H1 (cell line): ENCODE measurements at regions not wholly inside any gene's neighbourhood (a gene's known extent, or its start where the extent isn't known, plus 50 kb on each side); places are given as distances from the start of the nearest gene placed in this dataset.

Experiments used
- CTCF ChIA-PET: fragments of 300-600 bp; sonication (Branson Sonifier 250); formaldehyde crosslinking; loops from one replicate; lab custom pipeline; 2021; ENCODE audit not compliant: partially characterized antibody; lab: Charles Lee
- POLR2A ChIA-PET: fragments of 300-600 bp; sonication (Branson Sonifier 250); formaldehyde crosslinking; loops from one replicate; lab custom pipeline; 2021; ENCODE audit warnings: inconsistent platforms; ENCODE audit not compliant: partially characterized antibody; lab: Charles Lee
- DNase-seq, 2 experiments: peaks; one replicate each; pipeline versions ENCODE4 v3.0.0 to v3.0.0-alpha.2; 2010 to 2022; ENCODE audit warnings: low spot score in 2 of 2, low read depth in 1 of 2, mixed read lengths in 1 of 2
- FAIRE-seq: peaks from 2 replicates; lab custom pipeline; 2011; peaks lifted over from hg19 to GRCh38; lab: Jason Lieb, UNC
- H2AFZ ChIP-seq: 2 replicates; pipeline ENCODE4 v1.8.1; 2012; ENCODE audit warnings: low read length, inconsistent platforms
- H2AK5ac ChIP-seq: 2 replicates; pipeline ENCODE4 v1.6.1; 2013; ENCODE audit warnings: low read depth, low read length
- H2BK120ac ChIP-seq: replicated peaks from 2 replicates; pipeline ENCODE3; 2013; ENCODE audit warnings: low read depth, low read length, inconsistent platforms
- H2BK12ac ChIP-seq: 2 replicates; pipeline ENCODE4 v1.6.1; 2013; ENCODE audit warnings: low read depth, low read length
- H2BK15ac ChIP-seq: 2 replicates; pipeline ENCODE4 v1.6.1; 2013; ENCODE audit warnings: low read length
- H2BK20ac ChIP-seq: 2 replicates; pipeline ENCODE4 v1.6.1; 2013; ENCODE audit warnings: low read length
- H2BK5ac ChIP-seq: 2 replicates; pipeline ENCODE4 v1.6.1; 2013; ENCODE audit warnings: low read depth, low read length
- H3K14ac ChIP-seq: 2 replicates; pipeline ENCODE4 v1.6.1; 2013; ENCODE audit warnings: inconsistent platforms; ENCODE audit not compliant: insufficient read length
- H3K18ac ChIP-seq: 2 replicates; pipeline ENCODE4 v1.6.1; 2013; ENCODE audit warnings: low read length; ENCODE audit errors: extremely low read depth
- H3K23ac ChIP-seq: 2 replicates; pipeline ENCODE4 v1.6.1; 2013; ENCODE audit warnings: inconsistent platforms; ENCODE audit not compliant: insufficient read length
- H3K23me2 ChIP-seq: 2 replicates; pipeline ENCODE4 v1.6.1; 2013; ENCODE audit warnings: low read depth, low read length
- H3K27ac ChIP-seq: 2 replicates; pipeline ENCODE4 v1.6.1; 2011; ENCODE audit warnings: low read depth, low read length, inconsistent platforms
- H3K27me3 ChIP-seq, 4 experiments: replicated peaks in 1 of 4; 1 replicate in 1 of 4; 2 replicates in 3 of 4; pipeline versions ENCODE4 v1.6.1 to v1.8.1; 2011 to 2013; ENCODE audit warnings: low read length in 3 of 4, mild to moderate bottlenecking in 3 of 4, inconsistent platforms in 2 of 4, mixed read lengths in 2 of 4, moderate library complexity in 1 of 4; ENCODE audit not compliant: control insufficient read depth in 3 of 4, insufficient read depth in 3 of 4; ENCODE audit errors: extremely low read depth in 1 of 4
- H3K36me3 ChIP-seq, 4 experiments: 2 replicates each; pipeline versions ENCODE4 v1.6.1 to v1.8.1; 2011 to 2013; ENCODE audit warnings: mild to moderate bottlenecking in 4 of 4, low read length in 3 of 4, moderate library complexity in 2 of 4, control low read depth in 1 of 4, inconsistent platforms in 1 of 4; ENCODE audit not compliant: insufficient read depth in 4 of 4, control insufficient read depth in 2 of 4
- H3K4ac ChIP-seq: replicated peaks from 2 replicates; pipeline ENCODE3; 2013; ENCODE audit warnings: low read length, low read depth, mixed read lengths, inconsistent platforms; ENCODE audit not compliant: insufficient read length
- H3K4me1 ChIP-seq, 4 experiments: replicated peaks in 1 of 4; 1 replicate in 1 of 4; 2 replicates in 3 of 4; pipeline versions ENCODE4 v1.6.1 to v1.8.1; 2011 to 2013; ENCODE audit warnings: low read length in 3 of 4, inconsistent platforms in 2 of 4, mixed read lengths in 1 of 4; ENCODE audit not compliant: insufficient read depth in 4 of 4, control insufficient read depth in 3 of 4
- H3K4me2 ChIP-seq, 2 experiments: 2 replicates each; pipeline versions ENCODE4 v1.6.1 to v1.8.1; 2011 to 2013; ENCODE audit warnings: low read depth in 2 of 2, low read length in 2 of 2, control low read depth in 1 of 2, inconsistent platforms in 1 of 2, mild to moderate bottlenecking in 1 of 2; ENCODE audit not compliant: insufficient read depth in 1 of 2
- H3K4me3 ChIP-seq, 4 experiments: fragments of 200-600, 300-600 bp in 1 of 4; sonication (generic), shearing (Covaris generic), sonication (Bioruptor Twin) in 1 of 4; 2 replicates each; pipeline versions ENCODE4 v1.5.1 to v1.8.1; 2011 to 2016; ENCODE audit warnings: low read length in 4 of 4, low read depth in 3 of 4, control low read depth in 2 of 4, inconsistent platforms in 2 of 4, mild to moderate bottlenecking in 2 of 4, mixed read lengths in 1 of 4, moderate library complexity in 1 of 4; ENCODE audit not compliant: insufficient read depth in 2 of 4; ENCODE audit errors: extremely low read depth in 1 of 4
- H3K56ac ChIP-seq: replicated peaks from 2 replicates; pipeline ENCODE3; 2013; ENCODE audit warnings: low read depth, mild to moderate bottlenecking, mixed read lengths, low read length, inconsistent platforms; ENCODE audit not compliant: insufficient read length
- H3K79me1 ChIP-seq: 2 replicates; pipeline ENCODE4 v1.6.1; 2013; ENCODE audit warnings: low read depth, low read length, control low read depth
- H3K79me2 ChIP-seq, 2 experiments: 2 replicates each; pipeline versions ENCODE4 v1.6.1 to v1.8.1; 2012 to 2013; ENCODE audit warnings: low read length in 2 of 2, mild to moderate bottlenecking in 2 of 2, inconsistent platforms in 1 of 2; ENCODE audit not compliant: insufficient read depth in 2 of 2, control insufficient read depth in 1 of 2
- H3K9ac ChIP-seq, 4 experiments: replicated peaks in 1 of 4; 1 replicate in 1 of 4; 2 replicates in 3 of 4; pipeline versions ENCODE4 v1.6.1 to v1.8.1; 2011 to 2013; ENCODE audit warnings: low read depth in 3 of 4, low read length in 3 of 4, control low read depth in 2 of 4, mild to moderate bottlenecking in 2 of 4, moderate library complexity in 2 of 4, inconsistent platforms in 1 of 4; ENCODE audit errors: extremely low read depth in 1 of 4
- H3K9me3 ChIP-seq, 2 experiments: 2 replicates each; pipeline versions ENCODE4 v1.6.1 to v1.8.1; 2012 to 2013; ENCODE audit warnings: mild to moderate bottlenecking in 2 of 2, moderate library complexity in 2 of 2, control low read depth in 1 of 2, inconsistent platforms in 1 of 2, low read depth in 1 of 2, low read length in 1 of 2, mixed read lengths in 1 of 2; ENCODE audit not compliant: insufficient read depth in 2 of 2
- H4K20me1 ChIP-seq, 2 experiments: replicated peaks in 1 of 2; 2 replicates each; pipeline versions ENCODE3 to v1.8.1; 2011 to 2013; ENCODE audit warnings: inconsistent platforms in 2 of 2, low read length in 2 of 2, mild to moderate bottlenecking in 1 of 2; ENCODE audit not compliant: insufficient read depth in 2 of 2, control insufficient read depth in 1 of 2
- H4K5ac ChIP-seq: 2 replicates; pipeline ENCODE4 v1.6.1; 2013; ENCODE audit warnings: low read length, low read depth, mixed read lengths, inconsistent platforms; ENCODE audit not compliant: insufficient read length
- H4K8ac ChIP-seq: 2 replicates; pipeline ENCODE4 v1.8.0; 2013; ENCODE audit warnings: mild to moderate bottlenecking, moderate library complexity, low read length, inconsistent platforms; ENCODE audit not compliant: insufficient read depth; ENCODE audit errors: extremely low read depth
- H4K91ac ChIP-seq: replicated peaks from 2 replicates; pipeline ENCODE3; 2013; ENCODE audit warnings: low read length, mixed read lengths, inconsistent platforms; ENCODE audit not compliant: insufficient read length
- CBX5 ChIP-seq: fragments of 300-800, 300-1000 bp; sonication (generic); IDR thresholded peaks from 2 replicates; pipeline ENCODE4 v1.7.1; 2016; ENCODE audit warnings: antibody characterized with exemption, low read length, low read depth
- CHD2 ChIP-seq: IDR thresholded peaks from 2 replicates; pipeline ENCODE4 v1.6.1; 2012; ENCODE audit warnings: low read length, improper control_type of control experiment
- HDAC2 ChIP-seq, 2 experiments: fragments of 300-600 bp in 1 of 2; sonication (generic) in 1 of 2; IDR thresholded peaks; 2 replicates each; pipeline ENCODE4 v1.6.1; 2011 to 2012; ENCODE audit warnings: low read depth in 2 of 2, low read length in 2 of 2, mild to moderate bottlenecking in 2 of 2, moderate library complexity in 2 of 2, borderline replicate concordance in 1 of 2, inconsistent platforms in 1 of 2
- SP2 ChIP-seq: IDR thresholded peaks from 2 replicates; pipeline ENCODE4 v1.6.1; 2012; ENCODE audit warnings: mild to moderate bottlenecking, low read length, inconsistent platforms
- TEAD4 ChIP-seq: IDR thresholded peaks from 2 replicates; pipeline ENCODE4 v1.6.1; 2012; ENCODE audit warnings: low read depth, low read length, inconsistent platforms, mixed read lengths
- YY1 ChIP-seq: IDR thresholded peaks from 2 replicates; pipeline ENCODE4 v1.6.1; 2011; ENCODE audit warnings: low read depth, mild to moderate bottlenecking, low read length
- WGBS, 2 experiments: shearing (Covaris generic) in 1 of 2; methylation state at CpG; one replicate each; pipeline versions ENCODE4 v1.1.6 to v1.1.7; 2013 to 2015; ENCODE audit warnings: low lambda C conversion rate in 2 of 2, mixed read lengths in 2 of 2, inconsistent platforms in 1 of 2, low coverage in 1 of 2, missing lambda C conversion rate in 1 of 2; ENCODE audit not compliant: insufficient replicate concordance in 2 of 2, insufficient coverage in 1 of 2, insufficient read length in 1 of 2; ENCODE audit errors: extremely low coverage in 1 of 2, missing lambda C conversion rate in 1 of 2; 5-methylcytosine and 5-hydroxymethylcytosine counted together

DNA sequence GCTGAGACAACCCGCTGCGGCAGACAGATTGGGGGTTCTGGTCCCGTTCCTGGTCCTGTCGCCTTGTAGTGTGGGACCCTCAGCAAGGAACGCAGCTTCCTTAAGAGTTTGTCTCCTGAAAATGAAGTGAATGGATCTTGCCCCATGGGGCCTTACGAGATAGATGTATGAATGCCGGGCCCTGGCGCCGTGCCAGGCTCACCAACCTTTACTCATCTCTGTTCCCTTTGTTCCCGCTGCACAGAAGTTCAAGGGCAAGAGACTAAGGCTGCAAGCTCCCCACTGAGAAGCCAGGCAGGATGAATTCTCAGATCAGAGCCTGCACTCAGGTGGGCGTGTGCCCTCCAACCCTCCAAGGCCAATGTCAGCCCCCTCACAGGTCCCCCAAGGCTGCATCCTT is 162.7 kb upstream of the IQSEC1 start:
- H3K36me3 ChIP-seq = no peaks in the 10 kb centered on the region
- H3K4me2 ChIP-seq = no peak overlapping the region
- H3K18ac ChIP-seq = no peak overlapping the region
- no peak for TF ChIP-seq HDAC2 (IDR thresholded peaks at IDR 0.05; ENCODE audit: borderline replicate concordance in 1 of 2, low read depth in 2 of 2, low read length in 2 of 2)
- no peak for TF ChIP-seq CBX5
- no peak for TF ChIP-seq YY1
- no peak for TF ChIP-seq SP2
- no peak for TF ChIP-seq CHD2
- TF ChIP-seq TEAD4 = no peak
- TF ChIP-seq, all 59 proteins: peak for 0
- no peak overlapping the region for H2BK5ac ChIP-seq
- no peak for DNase-seq
- H3K56ac ChIP-seq = no peak overlapping the region
- H2BK12ac ChIP-seq = no peak overlapping the region
- no peaks in the 10 kb centered on the region for H3K9me3 ChIP-seq
- ChIA-PET POLR2A (no interaction called here), CTCF (interaction anchor here (0.8 kb wide), 1 partner anchor 8 kb away, joined by 3 read pairs; no protein-coding TSS in a partner anchor)
- no peaks in the 10 kb centered on the region for H3K23me2 ChIP-seq
- H3K79me1 ChIP-seq = no peaks in the 10 kb centered on the region
- H2BK20ac ChIP-seq = no peak overlapping the region
- no peak overlapping the region for H3K23ac ChIP-seq
- no peak overlapping the region for H2AFZ ChIP-seq
- no peak overlapping the region for H4K5ac ChIP-seq
- H2AK5ac ChIP-seq = no peak overlapping the region
- peaks cover 0 to 11% (median 7%) of the 10 kb centered on the region in 4 experiments; a peak in 5 of 7 replicates for H3K4me1 ChIP-seq
- H4K8ac ChIP-seq = 0 out of 2 replicates have a peak overlapping the region, but pooled peaks have one; percentile 23
- WGBS, 2 experiments = 89% methylated on average over 11 of the region's 11 CpGs; no CpG with 5 or more reads in 1 of the 2 experiments
- H3K14ac ChIP-seq = no peak overlapping the region
- H3K4ac ChIP-seq = no peak overlapping the region
- no peaks in the 10 kb centered on the region for H3K27me3 ChIP-seq
- H4K20me1 ChIP-seq = no peaks in the 10 kb centered on the region
- H3K27ac ChIP-seq = no peak overlapping the region
- no peak overlapping the region for H3K4me3 ChIP-seq
- no peak overlapping the region for H3K9ac ChIP-seq
- no peak overlapping the region; the same call in 1 of the 2 replicates for H2BK15ac ChIP-seq
- no peak for FAIRE-seq
- no peaks in the 10 kb centered on the region for H3K79me2 ChIP-seq
- no peak overlapping the region for H4K91ac ChIP-seq
- no peak overlapping the region for H2BK120ac ChIP-seq
